ENCODE measurements at regions not wholly inside any gene's neighbourhood (a gene's known extent, or its start where the extent isn't known, plus 50 kb on each side); places are given as distances from the start of the nearest gene placed in this dataset.

GRCh38 chr2:37864217-37864616, 60.9 kb upstream of the RMDN2 start:
- DNase-seq (ENCODE audit: low read depth in 2 of 2), result no peak

DNA sequence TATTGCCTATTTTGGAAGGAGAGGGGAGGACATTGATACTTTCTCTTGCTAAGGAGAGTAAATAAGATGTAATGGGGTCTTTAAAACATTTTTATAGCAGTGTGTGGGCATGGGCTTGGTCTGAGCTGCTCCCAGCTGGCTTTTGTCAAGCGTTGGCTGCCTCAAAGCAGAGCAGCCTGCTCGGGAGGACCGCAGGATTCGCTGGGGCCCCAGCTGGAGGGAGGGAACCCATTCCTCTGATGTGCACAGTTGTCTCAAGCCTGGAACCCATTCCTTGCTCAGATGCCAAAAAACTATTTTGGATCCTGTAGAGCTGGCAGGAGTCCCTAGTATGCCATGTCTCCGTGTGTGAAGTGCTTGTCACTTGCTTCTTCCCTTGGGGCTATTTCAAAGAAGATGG, 59.4 kb upstream of the RMDN2 start:
- DNase-seq (ENCODE audit: low read depth in 2 of 2), result no peak

DNA sequence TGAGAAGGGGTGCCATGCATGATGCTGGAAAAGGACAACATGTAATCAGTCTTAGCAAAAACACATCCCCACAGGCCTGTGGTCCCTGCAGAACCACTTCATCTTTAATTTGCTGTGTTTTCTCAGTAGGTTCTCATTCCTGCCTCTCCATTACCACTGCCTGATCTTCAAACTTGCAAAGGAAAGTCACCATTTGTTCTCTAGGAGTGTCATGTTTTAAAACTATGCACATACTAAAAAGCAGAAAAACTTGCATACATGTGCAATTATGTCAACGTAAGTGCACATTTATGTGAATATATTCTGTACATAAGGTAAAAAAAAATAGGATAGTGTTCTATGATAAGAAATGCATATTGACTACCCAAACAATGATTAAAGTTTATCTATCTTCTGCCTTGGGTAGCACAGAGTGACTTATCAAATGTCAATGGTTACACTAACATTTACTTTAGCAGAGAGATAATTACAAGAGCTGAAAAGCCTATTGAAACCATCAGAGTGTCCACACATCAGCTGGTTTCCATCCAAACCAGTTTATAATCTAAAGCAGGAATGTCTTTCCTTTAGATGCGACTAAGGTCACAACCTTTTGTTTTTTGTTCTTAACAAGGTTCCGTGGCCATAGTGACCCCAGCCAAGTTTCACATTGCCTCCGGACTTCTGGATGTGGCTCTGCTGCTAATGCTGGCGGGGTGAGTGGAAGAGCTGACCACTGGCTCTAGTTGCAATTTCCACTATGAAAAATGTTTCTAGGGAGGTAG, 58.7 kb upstream of the RMDN2 start:
- DNase-seq (ENCODE audit: low read depth in 2 of 2), result peak in 1 of 2 donors; percentile 73

GRCh38 chr2:37867166-37867565, 57.9 kb upstream of the RMDN2 start:
- no peak for DNase-seq (ENCODE audit: low read depth in 2 of 2)

GRCh38 chr2:37868866-37869265, 56.2 kb upstream of the RMDN2 start:
- no peak for DNase-seq (ENCODE audit: low read depth in 2 of 2)

DNA sequence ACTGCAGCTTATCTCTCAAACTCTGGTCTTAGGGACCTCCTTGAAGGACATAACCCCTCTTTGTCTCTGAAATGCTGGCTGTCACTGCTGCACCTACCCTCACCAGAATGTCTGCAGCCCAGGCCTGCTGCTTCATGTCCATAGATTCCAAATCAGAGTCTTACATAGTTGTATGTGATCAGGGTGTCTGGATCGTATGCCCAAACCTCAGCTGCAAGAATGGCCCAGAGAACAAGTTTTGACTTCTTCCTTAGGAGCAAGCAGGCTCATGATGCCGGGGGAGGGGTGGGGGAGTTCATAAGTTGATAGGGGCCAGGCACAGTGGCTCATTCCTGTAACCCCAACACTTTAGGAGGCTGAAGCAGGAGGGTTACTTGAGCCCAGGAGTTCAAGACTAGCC, 55.8 kb upstream of the RMDN2 start:
- DNase-seq (ENCODE audit: low read depth in 2 of 2), result no peak

DNA sequence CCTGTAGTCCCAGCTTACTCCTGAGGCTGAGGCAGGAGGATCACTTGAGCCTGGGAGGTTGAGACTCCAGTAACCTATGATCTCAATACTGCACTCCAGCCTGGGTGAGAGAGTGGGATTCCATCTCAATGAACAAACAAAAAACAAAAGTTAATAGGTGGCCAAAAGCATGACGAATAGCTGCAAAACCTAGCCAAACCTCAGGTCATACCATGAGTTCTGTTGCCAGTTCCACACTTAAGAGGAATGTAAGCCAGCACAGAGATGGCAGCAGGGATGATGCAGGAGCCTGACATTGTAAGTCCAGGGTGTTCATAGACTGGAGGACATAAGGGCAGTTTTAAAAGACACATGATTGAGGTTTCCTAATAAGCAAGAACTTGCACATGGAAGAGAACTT, 55.3 kb upstream of the RMDN2 start:
- DNase-seq (ENCODE audit: low read depth in 2 of 2), result no peak

DNA sequence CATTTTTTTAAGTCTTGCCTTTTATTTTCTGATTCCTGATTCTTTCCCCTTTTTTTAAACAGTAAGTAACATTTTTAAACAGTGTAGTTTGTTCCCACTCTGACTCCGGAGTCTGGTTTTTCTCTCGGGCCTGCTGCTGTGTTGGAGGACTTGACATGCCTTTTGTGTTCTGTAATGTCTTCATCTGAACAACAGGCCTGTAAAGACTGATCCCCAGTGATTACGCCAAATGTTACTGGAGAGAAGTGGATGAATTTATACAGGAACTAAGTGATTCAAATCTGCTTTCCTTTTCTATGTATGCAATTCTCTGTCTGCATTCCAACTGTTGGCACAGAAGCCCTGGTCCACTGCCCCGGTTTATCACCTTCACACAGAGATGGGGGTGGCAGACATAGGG, 54.3 kb upstream of the RMDN2 start:
- peak; percentile 40 to 46 for DNase-seq (ENCODE audit: low read depth in 2 of 2)

GRCh38 chr2:37871456-37872191, 53.5 kb upstream of the RMDN2 start:
- DNase-seq (ENCODE audit: low read depth in 2 of 2), result peak; percentile 20 to 48

DNA sequence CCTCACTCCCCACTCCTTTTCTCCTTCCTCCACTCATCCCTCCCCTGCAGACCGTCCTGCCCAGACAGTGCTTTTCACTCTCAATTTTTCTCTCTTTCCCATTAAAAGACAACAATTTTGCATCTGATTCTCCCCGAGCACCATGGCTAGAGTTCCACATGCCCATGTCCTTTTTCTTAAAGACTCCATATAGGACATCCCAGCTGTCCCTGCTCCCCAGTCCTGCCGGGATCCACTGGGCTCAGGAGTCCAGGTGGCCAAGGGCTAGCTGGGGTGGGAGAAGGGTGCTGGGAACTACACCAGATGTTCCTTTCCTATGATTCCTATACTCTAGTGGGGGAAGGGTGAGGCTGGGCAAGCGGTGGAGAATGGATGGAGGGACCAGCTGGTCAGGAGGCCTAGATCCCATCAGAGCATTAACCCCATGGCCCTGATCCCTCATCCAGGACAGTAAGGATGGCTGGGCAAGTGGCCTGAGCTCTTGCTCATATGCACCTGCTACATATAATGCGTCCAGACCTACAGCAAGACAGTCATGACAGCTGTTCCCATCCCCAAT, 52.8 kb upstream of the RMDN2 start:
- no peak for DNase-seq (ENCODE audit: low read depth in 2 of 2)

GRCh38 chr2:37873229-37873628, 51.9 kb upstream of the RMDN2 start:
- DNase-seq (ENCODE audit: low read depth in 2 of 2), result no peak

DNA sequence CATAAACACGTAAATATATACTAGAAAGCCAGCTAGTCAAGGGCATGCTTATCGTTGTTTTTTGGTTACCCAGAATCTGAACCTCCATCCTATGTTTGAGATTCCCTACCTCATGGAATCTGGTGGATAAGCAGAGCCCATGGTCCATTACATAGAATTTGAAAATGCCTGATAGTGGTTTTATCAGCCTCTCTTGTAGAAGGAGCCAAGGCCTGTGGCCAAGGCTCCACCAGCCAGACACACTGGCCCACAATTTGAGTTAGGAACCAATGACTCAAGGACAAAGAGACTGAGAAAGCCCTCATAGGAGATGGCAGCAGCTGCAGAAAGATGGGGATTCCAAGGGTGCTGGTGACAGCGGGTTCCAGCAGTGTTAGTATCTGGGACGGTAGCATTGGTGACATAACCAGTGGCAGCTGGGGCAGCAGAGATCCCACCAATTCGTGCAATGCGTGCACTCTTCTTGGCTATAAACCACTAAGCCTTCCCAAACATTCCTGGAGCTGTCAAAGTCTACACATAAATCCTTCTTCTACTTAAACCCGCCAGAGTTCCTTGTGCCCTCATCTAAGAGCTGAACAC, 51.2 kb upstream of the RMDN2 start:
- DNase-seq (ENCODE audit: low read depth in 2 of 2), result no peak

DNA sequence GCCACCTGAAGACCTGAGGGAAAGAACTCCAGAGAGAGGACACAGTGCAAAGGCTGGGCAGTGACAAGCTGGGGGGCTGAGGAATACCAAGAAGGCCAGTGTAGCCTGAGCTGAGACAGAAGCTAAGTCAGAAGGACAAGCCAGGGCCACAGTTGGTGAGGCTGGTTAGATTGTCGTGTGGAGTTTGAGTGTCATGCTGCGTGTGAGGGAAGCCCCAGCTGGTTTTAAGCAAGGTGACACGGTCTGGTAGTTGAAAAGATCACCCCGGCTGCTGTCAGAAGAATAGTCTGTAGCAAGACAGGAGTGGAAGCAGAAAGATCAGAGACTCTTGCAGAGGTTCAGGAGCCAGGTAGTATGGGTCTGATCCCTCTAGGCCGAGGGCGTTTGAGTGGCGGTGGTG, 50.6 kb upstream of the RMDN2 start:
- no peak for DNase-seq (ENCODE audit: low read depth in 2 of 2)

Measured in lung microvascular endothelial cell (primary cell).